BLaER1 (cell line): ENCODE measurements at regions not wholly inside any gene's neighbourhood (a gene's known extent, or its start where the extent isn't known, plus 50 kb on each side); places are given as distances from the start of the nearest gene placed in this dataset.
A peak's percentile ranks its signal among the peaks of the same experiment; 100 is the strongest.

Source experiments
- H3K27ac ChIP-seq: shearing (Covaris generic); formaldehyde crosslinking; 2 replicates; pipeline ENCODE4 v1.8.1; 2022
- H3K27me3 ChIP-seq: shearing (Covaris generic); formaldehyde crosslinking; 2 replicates; pipeline ENCODE4 v1.8.1; 2022
- H3K36me3 ChIP-seq: shearing (Covaris generic); formaldehyde crosslinking; 2 replicates; pipeline ENCODE4 v1.8.1; 2022
- H3K4me1 ChIP-seq: shearing (Covaris generic); formaldehyde crosslinking; 2 replicates; pipeline ENCODE4 v1.8.1; 2022
- H3K4me2 ChIP-seq: shearing (Covaris generic); formaldehyde crosslinking; 2 replicates; pipeline ENCODE4 v1.8.1; 2022
- H3K4me3 ChIP-seq: shearing (Covaris generic); formaldehyde crosslinking; 2 replicates; pipeline ENCODE4 v1.8.1; 2022
- H3K9ac ChIP-seq: shearing (Covaris generic); formaldehyde crosslinking; 2 replicates; pipeline ENCODE4 v1.8.1; 2022
- H3K9me3 ChIP-seq: shearing (Covaris generic); formaldehyde crosslinking; 2 replicates; pipeline ENCODE4 v1.8.1; 2022
- H4K20me1 ChIP-seq: shearing (Covaris generic); formaldehyde crosslinking; 2 replicates; pipeline ENCODE4 v1.8.1; 2022
- Cebpa-rat ChIP-seq: shearing (Covaris generic); IDR thresholded peaks from 2 replicates; pipeline ENCODE4 v1.8.1; 2022

DNA sequence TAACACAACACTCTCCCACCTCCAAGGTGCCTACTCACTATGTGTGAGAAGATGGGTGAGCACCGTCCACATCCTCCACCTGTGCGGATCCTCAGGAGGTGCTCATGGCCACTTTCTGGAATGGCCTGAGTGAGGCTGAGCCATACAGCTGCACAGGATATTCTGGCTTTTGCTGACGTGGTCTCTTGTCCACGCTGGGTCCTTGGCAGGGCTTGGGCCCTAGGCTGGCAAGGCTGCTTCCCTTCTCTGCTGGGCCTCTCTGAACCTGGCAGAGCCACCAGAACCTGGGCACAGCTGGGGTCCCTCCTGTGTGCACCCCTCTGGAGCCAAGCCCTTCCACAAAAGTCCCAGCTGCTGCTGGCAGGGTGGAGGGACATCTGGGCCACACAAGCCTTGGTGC, 56.4 kb upstream of the IER5L start:
- Histone ChIP-seq H3K9me3 (0 out of 2 replicates have a peak, but pooled peaks cover 5% of the 10 kb centered on the region), H3K36me3 (no peaks in the 10 kb centered on the region), H4K20me1 (no peaks in the 10 kb centered on the region), H3K4me3 (no peak overlapping the region), H3K9ac (no peak overlapping the region), H3K4me2 (no peak overlapping the region), H3K27me3 (peaks cover 25% of the 10 kb centered on the region), H3K4me1 (peaks cover 20% of the 10 kb centered on the region), H3K27ac (no peak overlapping the region)
- TF ChIP-seq Cebpa-rat, result no peak

DNA sequence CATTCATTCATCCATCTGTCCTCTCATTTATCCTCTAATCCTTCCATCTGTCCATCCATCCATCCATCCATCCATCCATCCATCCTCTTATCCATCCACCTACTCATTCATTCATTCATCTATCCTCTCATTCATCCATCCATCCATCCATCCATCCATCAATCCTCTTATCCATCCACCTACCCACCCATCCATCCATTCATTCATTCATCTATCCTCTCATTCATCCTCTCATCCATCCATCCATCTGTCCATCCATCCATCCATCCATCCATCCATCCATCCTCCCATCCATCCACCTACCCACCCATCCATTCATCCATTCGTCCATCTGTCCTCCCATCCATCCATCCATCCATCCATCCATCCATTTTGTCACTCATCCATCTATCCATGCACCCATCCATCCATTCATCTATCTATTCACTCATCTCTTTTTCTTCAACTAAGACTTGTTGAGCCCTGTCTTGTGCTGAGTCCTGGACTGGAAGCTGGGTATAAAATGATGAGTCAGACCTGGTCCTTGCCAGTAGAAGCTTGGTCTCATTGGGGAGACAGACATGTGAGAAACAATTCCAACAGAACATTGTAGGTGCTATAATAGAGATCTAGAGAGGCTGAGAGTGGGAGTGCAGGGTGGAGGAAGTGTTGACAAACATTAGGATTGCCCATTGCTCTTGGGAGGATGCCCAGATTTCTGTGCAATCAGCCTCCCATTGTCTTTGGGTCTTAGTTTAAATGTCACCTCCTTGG, 55.0 kb upstream of the IER5L start:
- TF ChIP-seq Cebpa-rat, result no peak
- H3K4me1 ChIP-seq, result peaks cover 24% of the 10 kb centered on the region
- H3K27me3 ChIP-seq, result peaks cover 40% of the 10 kb centered on the region
- H3K4me3 ChIP-seq, result no peak overlapping the region
- H3K27ac ChIP-seq, result no peak overlapping the region
- no peaks in the 10 kb centered on the region for H4K20me1 ChIP-seq
- 0 out of 2 replicates have a peak, but pooled peaks cover 5% of the 10 kb centered on the region for H3K9me3 ChIP-seq
- no peak overlapping the region for H3K9ac ChIP-seq
- no peak overlapping the region for H3K4me2 ChIP-seq
- H3K36me3 ChIP-seq, result no peaks in the 10 kb centered on the region

DNA sequence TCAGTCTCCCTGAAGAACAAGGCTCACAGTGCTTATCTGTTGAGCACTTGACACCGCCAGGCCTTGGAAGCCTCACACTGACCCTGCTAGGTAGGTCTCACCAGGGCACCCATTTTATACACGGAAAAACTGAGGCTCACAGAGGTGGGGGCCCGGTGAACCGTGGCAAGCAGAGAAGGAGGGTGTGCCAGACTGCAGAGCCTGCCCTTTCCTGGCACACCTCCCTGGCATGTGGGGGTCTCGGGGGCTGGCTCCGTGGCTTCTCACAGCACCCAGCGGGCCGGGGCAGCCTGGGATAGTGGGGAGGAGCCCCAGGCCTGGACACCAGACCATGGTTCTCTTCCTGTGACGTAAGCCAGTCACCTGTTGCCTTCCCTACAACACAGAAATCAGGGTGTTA, 53.7 kb upstream of the IER5L start:
- Histone ChIP-seq H3K9ac (no peak overlapping the region), H3K4me3 (no peak overlapping the region), H3K36me3 (no peaks in the 10 kb centered on the region), H3K4me1 (peaks cover 12% of the 10 kb centered on the region), H3K9me3 (0 out of 2 replicates have a peak, but pooled peaks cover 5% of the 10 kb centered on the region), H4K20me1 (no peaks in the 10 kb centered on the region), H3K27me3 (peaks cover 45% of the 10 kb centered on the region), H3K4me2 (no peak overlapping the region), H3K27ac (no peak overlapping the region)
- no peak for TF ChIP-seq Cebpa-rat

DNA sequence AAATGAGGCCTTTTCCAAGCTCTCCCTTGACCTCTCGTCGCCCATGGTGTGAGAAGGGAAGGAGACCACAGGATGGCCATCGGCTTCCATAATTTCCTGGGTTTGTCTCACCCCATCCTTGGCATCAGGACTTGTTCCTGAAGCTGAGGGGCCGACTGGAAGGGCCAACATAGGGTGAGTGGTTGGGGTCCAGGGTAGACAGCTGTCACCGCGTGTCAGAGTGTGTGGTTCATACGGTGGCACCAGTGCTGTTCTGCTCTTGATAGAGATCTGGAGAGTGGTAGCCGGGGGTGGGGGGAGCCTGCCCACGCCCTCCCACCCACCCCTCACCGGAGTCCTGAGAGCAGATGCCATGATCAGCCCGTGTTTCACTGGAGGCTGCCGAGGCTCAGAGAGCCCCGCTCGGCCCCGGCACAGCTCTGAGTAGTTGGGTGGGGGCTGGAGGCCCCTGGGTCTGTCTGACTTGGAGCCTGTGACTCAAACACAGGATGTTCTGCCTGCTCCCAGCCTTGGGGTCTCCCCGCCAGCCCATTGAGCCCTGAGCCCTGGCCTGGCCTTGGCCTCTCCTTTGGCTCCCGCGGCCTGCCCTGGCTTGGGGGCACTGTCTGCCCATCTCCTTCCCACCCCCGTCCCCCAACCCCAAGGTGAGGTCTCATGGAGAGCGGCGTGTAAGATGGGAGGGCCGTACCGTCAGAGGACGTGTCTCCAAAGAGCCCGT, 53.1 kb upstream of the IER5L start:
- Histone ChIP-seq H3K36me3 (no peaks in the 10 kb centered on the region), H3K27me3 (peaks cover 47% of the 10 kb centered on the region), H4K20me1 (no peaks in the 10 kb centered on the region), H3K27ac (no peak overlapping the region), H3K4me2 (no peak overlapping the region), H3K9ac (no peak overlapping the region), H3K4me1 (peaks cover 15% of the 10 kb centered on the region), H3K4me3 (no peak overlapping the region), H3K9me3 (0 out of 2 replicates have a peak, but pooled peaks cover 5% of the 10 kb centered on the region)
- no peak for TF ChIP-seq Cebpa-rat

DNA sequence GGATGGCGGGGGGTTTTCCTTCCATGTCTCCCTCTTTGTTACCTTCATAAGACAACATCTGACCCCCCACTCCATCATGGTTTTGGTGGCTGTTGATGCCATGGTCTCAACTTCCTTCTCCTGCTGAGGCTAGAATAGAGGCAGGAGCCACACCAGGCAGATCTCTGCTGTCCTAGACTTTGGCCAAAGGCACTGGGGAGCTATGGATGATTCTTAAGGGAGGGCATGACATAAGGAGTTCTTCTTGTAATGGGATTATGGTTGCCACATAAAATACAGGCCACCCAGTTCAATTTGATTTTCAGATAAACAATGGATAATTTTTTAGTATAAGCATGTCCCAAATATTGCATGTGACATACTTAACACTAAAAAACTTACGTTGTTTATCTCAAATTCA, 52.2 kb upstream of the IER5L start:
- no peak overlapping the region for H3K9ac ChIP-seq
- 0 out of 2 replicates have a peak, but pooled peaks cover 5% of the 10 kb centered on the region for H3K9me3 ChIP-seq
- no peak overlapping the region for H3K27ac ChIP-seq
- peak overlapping the region; percentile 48 for H3K4me2 ChIP-seq
- no peak for TF ChIP-seq Cebpa-rat
- H4K20me1 ChIP-seq, result no peaks in the 10 kb centered on the region
- peaks cover 24% of the 10 kb centered on the region for H3K4me1 ChIP-seq
- H3K36me3 ChIP-seq, result no peaks in the 10 kb centered on the region
- no peak overlapping the region for H3K4me3 ChIP-seq
- peaks cover 51% of the 10 kb centered on the region for H3K27me3 ChIP-seq
